ENCODE measurements at regions not wholly inside any gene's neighbourhood (a gene's known extent, or its start where the extent isn't known, plus 50 kb on each side); places are given as distances from the start of the nearest gene placed in this dataset.

DNA sequence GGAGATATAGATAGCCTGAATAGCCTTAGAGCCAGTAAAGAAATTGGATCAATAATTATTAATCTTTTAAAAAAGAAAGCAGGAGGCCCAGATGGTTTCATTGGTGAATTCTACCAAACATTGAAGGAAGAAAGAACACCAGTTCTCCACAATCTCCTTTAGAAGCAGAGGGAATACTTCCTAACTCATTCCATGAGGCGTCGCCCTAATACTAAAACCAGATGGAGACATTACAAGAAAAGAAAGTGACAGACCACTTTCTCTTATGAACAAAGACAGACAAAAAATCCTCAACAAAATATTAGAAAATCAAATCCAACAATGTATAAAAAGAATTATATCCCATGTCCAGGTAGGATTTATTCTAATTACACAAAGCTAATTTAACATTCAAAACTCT, 362.6 kb downstream of the BCAT1 start:
- Histone ChIP-seq H3K9ac (no peak overlapping the region), H3K36me3 (ENCODE audit: low read depth) (no peaks in the 10 kb centered on the region), H3K9me3 (ENCODE audit: low read depth) (no peaks in the 10 kb centered on the region), H2AFZ (no peak overlapping the region), H3K4me1 (ENCODE audit: insufficient read depth) (no peaks in the 10 kb centered on the region), H3K79me2 (ENCODE audit: insufficient read depth) (no peaks in the 10 kb centered on the region), H3K4me2 (ENCODE audit: unreplicated experiment) (no peak overlapping the region), H3K4me3 (no peak overlapping the region), H3F3A (ENCODE audit: insufficient read depth) (no peaks in the 10 kb centered on the region), H3K9me2 (ENCODE audit: insufficient read depth) (no peaks in the 10 kb centered on the region), H3K27me3 (replicated peaks; ENCODE audit: insufficient read depth) (peaks cover 6% of the 10 kb centered on the region; the same call in 1 of the 2 replicates), H4K20me1 (ENCODE audit: insufficient read depth) (no peaks in the 10 kb centered on the region), H3K27ac (no peak overlapping the region)
- 11 to 25% methylated on average over 2 of the region's 2 CpGs for WGBS, 2 experiments (ENCODE audit: low coverage in 1 of 2, low lambda C conversion rate in 2 of 2, missing lambda C conversion rate in 2 of 2)
- TF ChIP-seq EZH2 (IDR thresholded peaks at IDR 0.05; ENCODE audit: insufficient read depth, poor library complexity, severe bottlenecking) = no peak
- TF ChIP-seq EZH2phosphoT487 (IDR thresholded peaks at IDR 0.05; ENCODE audit: insufficient read depth, low read depth) = no peak
- in situ Hi-C loops (cut with MboI) = no loop called here
- DNase-seq = peak; percentile 10

DNA sequence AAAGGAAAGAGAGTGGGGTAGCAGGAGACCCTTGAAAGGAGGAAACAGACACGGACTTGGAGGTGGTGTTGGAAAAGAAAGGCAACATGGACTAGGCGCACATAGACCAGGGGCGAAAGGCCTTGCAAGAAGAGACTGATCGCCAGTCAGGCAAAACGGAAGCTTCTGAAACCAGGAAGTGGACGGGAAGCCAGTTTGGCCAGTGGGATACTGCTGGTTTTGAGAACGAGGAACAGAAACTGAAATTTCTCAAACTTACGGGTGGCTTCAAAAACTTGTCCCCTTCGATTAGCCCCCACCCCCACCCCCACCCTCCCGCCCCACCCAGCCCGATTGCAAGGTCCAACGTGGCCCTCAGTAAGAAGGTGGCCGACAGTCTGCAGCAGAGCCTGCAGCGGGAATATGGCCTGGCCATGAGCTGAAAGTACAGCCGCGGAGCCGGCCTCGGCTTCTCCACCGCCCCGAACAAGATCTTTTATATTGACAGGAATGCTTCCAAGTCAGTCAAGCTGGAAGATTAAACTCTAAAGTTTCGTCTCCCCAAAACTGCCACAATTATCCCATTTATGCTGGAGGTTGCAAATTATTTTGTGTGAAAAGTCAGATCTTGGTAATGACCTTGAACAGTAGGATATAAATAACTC, 364.7 kb downstream of the BCAT1 start:
- in situ Hi-C loops (cut with MboI) = no loop called here
- no peak overlapping the region for H3K27ac ChIP-seq
- H3K27me3 ChIP-seq (replicated peaks; ENCODE audit: insufficient read depth) = no peaks in the 10 kb centered on the region
- no peak for DNase-seq
- no peak overlapping the region for H3K4me3 ChIP-seq
- no peak overlapping the region for H2AFZ ChIP-seq
- TF ChIP-seq EZH2 (IDR thresholded peaks at IDR 0.05; ENCODE audit: insufficient read depth, poor library complexity, severe bottlenecking) (no peak), EZH2phosphoT487 (IDR thresholded peaks at IDR 0.05; ENCODE audit: insufficient read depth, low read depth) (no peak)
- H3K4me1 ChIP-seq (ENCODE audit: insufficient read depth) = no peaks in the 10 kb centered on the region
- H3K4me2 ChIP-seq (ENCODE audit: unreplicated experiment) = no peak overlapping the region
- H3K9ac ChIP-seq = no peak overlapping the region
- H3K36me3 ChIP-seq (ENCODE audit: low read depth) = no peaks in the 10 kb centered on the region
- H3F3A ChIP-seq (ENCODE audit: insufficient read depth) = no peaks in the 10 kb centered on the region
- no peaks in the 10 kb centered on the region for H3K79me2 ChIP-seq (ENCODE audit: insufficient read depth)
- H4K20me1 ChIP-seq (ENCODE audit: insufficient read depth) = no peaks in the 10 kb centered on the region
- 79 to 81% methylated on average over 20 to 21 of the region's 21 CpGs for WGBS, 2 experiments (ENCODE audit: low coverage in 1 of 2, low lambda C conversion rate in 2 of 2, missing lambda C conversion rate in 2 of 2)
- no peaks in the 10 kb centered on the region for H3K9me2 ChIP-seq (ENCODE audit: insufficient read depth)
- no peaks in the 10 kb centered on the region for H3K9me3 ChIP-seq (ENCODE audit: low read depth)

DNA sequence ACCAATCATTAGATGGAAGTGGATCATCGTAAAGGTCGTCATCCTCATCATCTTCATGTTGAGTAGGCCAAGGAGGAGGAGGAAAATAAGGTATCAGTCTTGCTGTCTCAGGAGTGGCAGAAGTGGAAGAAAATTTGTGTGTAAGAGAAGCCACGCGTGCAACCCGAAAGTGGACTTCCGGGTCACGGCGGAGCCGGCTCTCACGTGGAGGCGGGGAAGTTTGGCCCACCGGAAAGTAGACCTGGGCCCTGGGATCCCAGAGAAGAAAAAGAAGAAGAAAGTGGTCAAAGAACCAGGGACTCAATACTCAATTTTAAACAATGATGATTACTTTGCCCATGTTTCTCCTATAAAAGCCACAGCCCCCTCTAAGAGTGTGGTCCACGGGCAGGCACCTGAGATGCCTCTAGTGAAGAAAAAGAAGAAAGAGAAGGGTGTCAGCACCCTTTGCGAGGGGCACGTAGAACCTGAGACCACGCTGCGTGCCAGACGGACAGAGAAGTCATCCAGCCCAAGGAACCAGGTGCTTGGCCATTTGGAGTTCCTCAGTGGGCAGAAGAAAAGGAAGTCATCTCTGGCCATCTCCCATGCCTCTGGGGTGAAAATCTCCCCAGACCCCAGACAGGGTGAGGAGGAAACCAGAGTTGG, 365.8 kb downstream of the BCAT1 start:
- H3K4me2 ChIP-seq (ENCODE audit: unreplicated experiment) = no peak overlapping the region
- H3F3A ChIP-seq (ENCODE audit: insufficient read depth) = no peaks in the 10 kb centered on the region
- H3K36me3 ChIP-seq (ENCODE audit: low read depth) = no peaks in the 10 kb centered on the region
- no peaks in the 10 kb centered on the region for H4K20me1 ChIP-seq (ENCODE audit: insufficient read depth)
- no peak overlapping the region for H3K4me3 ChIP-seq
- 82 to 87% methylated on average over 18 of the region's 18 CpGs for WGBS, 2 experiments (ENCODE audit: low coverage in 1 of 2, low lambda C conversion rate in 2 of 2, missing lambda C conversion rate in 2 of 2)
- in situ Hi-C loops (cut with MboI) = no loop called here
- H2AFZ ChIP-seq = no peak overlapping the region
- H3K9ac ChIP-seq = no peak overlapping the region
- no peak for TF ChIP-seq EZH2 (IDR thresholded peaks at IDR 0.05; ENCODE audit: insufficient read depth, poor library complexity, severe bottlenecking)
- TF ChIP-seq EZH2phosphoT487 (IDR thresholded peaks at IDR 0.05; ENCODE audit: insufficient read depth, low read depth) = no peak
- no peaks in the 10 kb centered on the region for H3K4me1 ChIP-seq (ENCODE audit: insufficient read depth)
- no peaks in the 10 kb centered on the region for H3K79me2 ChIP-seq (ENCODE audit: insufficient read depth)
- no peak for DNase-seq
- H3K27ac ChIP-seq = no peak overlapping the region
- H3K9me2 ChIP-seq (ENCODE audit: insufficient read depth) = no peaks in the 10 kb centered on the region
- no peaks in the 10 kb centered on the region for H3K27me3 ChIP-seq (replicated peaks; ENCODE audit: insufficient read depth)
- no peaks in the 10 kb centered on the region for H3K9me3 ChIP-seq (ENCODE audit: low read depth)

DNA sequence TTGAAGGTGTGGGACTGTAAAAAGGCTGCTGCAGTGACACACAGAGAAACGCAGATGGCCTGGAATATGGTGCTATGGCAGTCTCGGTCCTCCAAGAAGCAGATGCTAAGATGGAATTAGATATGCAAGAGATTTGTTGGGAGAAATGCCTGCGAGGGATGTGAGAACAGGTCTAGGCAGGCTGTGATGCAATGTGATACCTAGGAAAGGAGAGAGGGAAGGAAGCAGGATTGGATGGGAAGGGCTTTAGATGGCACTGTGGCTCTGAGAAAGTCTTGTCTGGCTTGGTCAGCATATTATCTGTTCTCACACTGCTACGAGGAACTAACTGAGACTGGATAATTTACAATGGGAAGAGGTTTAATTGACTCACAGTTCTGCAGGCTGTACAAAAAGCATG, 374.4 kb downstream of the BCAT1 start:
- no peak overlapping the region for H2AFZ ChIP-seq
- TF ChIP-seq EZH2 (IDR thresholded peaks at IDR 0.05; ENCODE audit: insufficient read depth, poor library complexity, severe bottlenecking) (no peak), EZH2phosphoT487 (IDR thresholded peaks at IDR 0.05; ENCODE audit: insufficient read depth, low read depth) (no peak)
- H3F3A ChIP-seq (ENCODE audit: insufficient read depth) = no peaks in the 10 kb centered on the region
- WGBS, 2 experiments (ENCODE audit: low coverage in 1 of 2, low lambda C conversion rate in 2 of 2, missing lambda C conversion rate in 2 of 2) = 30 to 42% methylated on average over 4 of the region's 4 CpGs
- in situ Hi-C loops (cut with MboI) = no loop called here
- no peak overlapping the region for H3K4me3 ChIP-seq
- no peaks in the 10 kb centered on the region for H3K36me3 ChIP-seq (ENCODE audit: low read depth)
- no peak for DNase-seq
- no peaks in the 10 kb centered on the region for H3K4me1 ChIP-seq (ENCODE audit: insufficient read depth)
- peaks cover 5% of the 10 kb centered on the region for H3K27me3 ChIP-seq (replicated peaks; ENCODE audit: insufficient read depth)
- no peak overlapping the region for H3K4me2 ChIP-seq (ENCODE audit: unreplicated experiment)
- no peaks in the 10 kb centered on the region for H3K79me2 ChIP-seq (ENCODE audit: insufficient read depth)
- H3K27ac ChIP-seq = no peak overlapping the region
- no peaks in the 10 kb centered on the region for H3K9me3 ChIP-seq (ENCODE audit: low read depth)
- no peaks in the 10 kb centered on the region for H4K20me1 ChIP-seq (ENCODE audit: insufficient read depth)
- H3K9me2 ChIP-seq (ENCODE audit: insufficient read depth) = no peaks in the 10 kb centered on the region; the same call in 1 of the 2 replicates
- no peak overlapping the region for H3K9ac ChIP-seq
